Inferior parietal cortex (tissue), 1 donor: ENCODE measurements at regions not wholly inside any gene's neighbourhood (a gene's known extent, or its start where the extent isn't known, plus 50 kb on each side); places are given as distances from the start of the nearest gene placed in this dataset.
"Not testable (repeated sequence)": the region's sequence is repeated elsewhere in the genome, so short reads cannot be mapped to it uniquely, and the experiment has no call there.

Source experiments
- DNase-seq: peaks from one replicate; pipeline ENCODE4 v3.0.0-alpha.2; 2016; ENCODE audit errors: extremely low spot score

GRCh38 chr2:35582637-35583036, 772.9 kb upstream of the CRIM1 start:
- DNase-seq: no peak

DNA sequence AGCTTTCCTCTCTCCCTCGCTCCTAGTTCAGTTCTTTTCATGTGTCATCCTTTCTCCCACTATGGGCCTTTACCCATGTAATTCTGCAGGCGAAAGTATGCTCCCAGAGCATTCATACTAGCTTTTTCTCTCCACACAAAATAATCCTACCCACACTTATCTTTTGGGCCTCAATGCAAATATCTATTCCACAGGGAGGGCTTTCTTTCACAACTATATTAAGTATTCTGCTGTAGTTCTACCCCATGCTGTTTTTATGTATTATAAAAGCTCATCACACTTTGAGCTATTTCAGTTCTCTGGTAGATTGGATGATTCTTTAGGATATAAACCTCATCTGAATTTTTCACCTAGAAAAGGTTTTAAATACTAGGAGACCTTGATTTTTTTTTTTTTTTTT, 774.6 kb upstream of the CRIM1 start:
- DNase-seq: no peak

- not testable (repeated sequence) for DNase-seq
These were observed 787.0 kb upstream of the CRIM1 start for GRCh38 chr2:35568574-35568973.

DNA sequence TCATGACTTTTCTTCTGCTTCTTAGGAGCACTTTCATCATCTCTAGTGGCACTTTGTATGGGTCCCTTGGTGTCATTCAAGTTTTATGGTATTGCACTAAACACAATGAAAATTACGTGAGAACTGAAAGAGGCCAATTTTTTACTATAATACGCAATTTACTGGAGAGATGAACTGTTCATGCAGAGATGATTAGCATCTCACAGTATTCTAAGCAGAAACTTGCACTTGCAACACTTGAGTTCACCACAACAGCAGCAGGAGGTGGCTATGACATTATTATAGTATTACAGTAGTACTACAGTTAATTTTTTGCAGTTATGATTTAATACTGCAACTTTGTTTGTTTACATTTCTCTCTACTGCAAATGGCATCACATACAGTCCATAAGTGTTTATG, 793.1 kb upstream of the CRIM1 start:
- no peak for DNase-seq

GRCh38 chr2:35548171-35548570, 807.4 kb upstream of the CRIM1 start:
- no peak for DNase-seq

DNA sequence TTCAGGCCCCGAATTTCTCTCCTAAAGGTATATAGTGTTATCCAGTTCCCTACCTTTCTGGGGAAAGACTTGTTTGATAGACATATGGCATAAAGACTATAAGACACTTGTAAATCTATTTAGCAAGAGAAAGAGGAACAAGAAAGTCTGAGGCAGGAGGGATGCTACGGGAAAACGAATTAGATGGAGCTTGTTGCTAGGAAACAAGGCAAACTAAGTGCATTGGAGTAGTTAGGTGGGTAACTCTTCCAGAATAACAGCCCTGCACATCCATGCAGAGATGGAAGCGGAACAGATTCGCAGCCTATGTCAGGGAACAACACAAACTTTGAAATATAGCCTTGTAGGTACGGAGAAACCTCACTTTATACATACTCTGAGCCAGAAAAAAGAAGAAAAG, 810.3 kb upstream of the CRIM1 start:
- DNase-seq: no peak

GRCh38 chr2:35538796-35539195, 816.8 kb upstream of the CRIM1 start:
- DNase-seq: no peak

GRCh38 chr2:35530615-35531135, 824.9 kb upstream of the CRIM1 start:
- DNase-seq: no peak

GRCh38 chr2:35526741-35527140, 828.8 kb upstream of the CRIM1 start:
- DNase-seq: no peak

DNA sequence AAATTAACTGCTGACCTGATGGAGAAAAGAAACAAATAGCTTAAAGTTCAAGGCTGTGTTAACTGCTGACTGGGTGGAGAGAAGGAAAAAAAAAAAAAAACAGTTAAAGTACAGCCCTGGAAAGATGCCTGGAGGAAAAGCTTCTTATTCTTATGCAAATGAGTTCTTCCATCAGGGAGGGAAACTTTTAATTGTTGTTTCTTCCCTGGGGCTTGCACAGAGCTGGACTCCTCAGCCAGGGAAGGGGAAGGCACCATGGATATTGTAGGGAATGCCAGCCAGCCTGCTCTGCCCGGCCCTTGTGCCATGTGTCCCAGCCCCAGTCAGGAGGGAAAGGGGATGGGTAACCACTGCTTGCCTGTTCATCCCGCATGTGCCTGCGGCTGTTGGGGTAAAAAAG, 833.1 kb upstream of the CRIM1 start:
- no peak for DNase-seq

GRCh38 chr2:35510636-35511035, 844.9 kb upstream of the CRIM1 start:
- DNase-seq: no peak

GRCh38 chr2:35508601-35509000, 847.0 kb upstream of the CRIM1 start:
- DNase-seq: no peak

DNA sequence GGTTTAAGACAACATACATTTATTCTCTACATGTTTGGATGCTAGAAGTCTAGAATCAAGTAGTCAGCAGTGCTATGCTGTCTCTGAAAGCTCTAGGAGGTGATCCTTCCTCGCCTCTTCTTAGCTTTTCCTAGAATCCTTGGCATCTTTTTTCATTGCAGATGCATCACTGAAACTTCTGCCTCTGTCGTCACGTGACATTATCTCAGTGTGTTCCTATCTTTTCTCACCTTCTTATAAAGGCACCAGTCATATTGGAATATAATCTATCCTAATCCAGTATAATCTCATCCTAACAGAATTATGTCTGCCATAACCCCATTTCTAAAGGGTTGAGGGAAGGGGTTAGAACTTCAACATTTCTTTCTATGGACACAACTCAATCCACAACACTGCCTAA, 851.2 kb upstream of the CRIM1 start:
- DNase-seq: no peak

DNA sequence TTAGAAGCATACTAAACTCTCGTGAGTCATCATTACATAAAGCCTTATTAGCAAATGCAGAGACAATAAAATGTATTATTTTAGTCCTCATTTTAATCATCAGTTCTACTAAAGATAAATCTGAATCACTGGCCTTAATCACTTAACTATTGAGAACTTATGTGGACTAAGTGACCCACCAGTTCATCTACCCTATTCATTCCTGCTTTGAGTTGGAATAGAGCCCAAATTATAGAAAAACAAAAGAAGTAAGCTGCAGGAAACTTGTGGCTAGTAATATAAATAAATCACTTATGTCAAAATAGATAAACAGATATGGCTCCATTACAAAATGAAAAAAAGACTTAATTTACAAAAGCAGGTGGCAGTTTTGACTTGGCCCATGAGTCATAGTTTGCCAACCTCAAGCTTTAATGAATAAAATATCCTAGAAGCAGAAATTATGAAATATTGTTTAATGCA, 851.8 kb upstream of the CRIM1 start:
- no peak for DNase-seq

DNA sequence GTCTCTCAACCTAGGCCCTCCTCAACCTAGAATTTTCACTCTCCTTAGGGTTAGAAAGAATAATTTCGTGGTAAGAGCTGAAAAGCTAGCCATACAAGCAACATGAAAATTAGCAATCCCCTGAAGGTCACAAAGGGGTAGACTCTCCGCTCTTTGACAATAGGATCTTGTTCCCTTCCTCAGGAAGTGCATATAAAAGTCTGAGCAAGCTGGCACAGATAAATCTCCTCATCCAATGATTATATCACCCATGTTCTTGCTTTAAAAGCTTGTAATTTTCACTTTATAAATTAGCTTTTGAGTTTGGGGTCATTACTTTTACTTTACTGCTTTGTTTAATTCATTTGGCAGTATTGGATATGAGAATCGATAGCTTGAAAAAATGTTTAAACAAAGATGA, 852.3 kb upstream of the CRIM1 start:
- DNase-seq: no peak

GRCh38 chr2:35501076-35501475, 854.5 kb upstream of the CRIM1 start:
- DNase-seq: no peak

GRCh38 chr2:35496022-35496421, 859.6 kb upstream of the CRIM1 start:
- no peak for DNase-seq

GRCh38 chr2:35495182-35495581, 860.4 kb upstream of the CRIM1 start:
- no peak for DNase-seq

GRCh38 chr2:35478121-35478520, 877.5 kb upstream of the CRIM1 start:
- DNase-seq: not testable (repeated sequence)

DNA sequence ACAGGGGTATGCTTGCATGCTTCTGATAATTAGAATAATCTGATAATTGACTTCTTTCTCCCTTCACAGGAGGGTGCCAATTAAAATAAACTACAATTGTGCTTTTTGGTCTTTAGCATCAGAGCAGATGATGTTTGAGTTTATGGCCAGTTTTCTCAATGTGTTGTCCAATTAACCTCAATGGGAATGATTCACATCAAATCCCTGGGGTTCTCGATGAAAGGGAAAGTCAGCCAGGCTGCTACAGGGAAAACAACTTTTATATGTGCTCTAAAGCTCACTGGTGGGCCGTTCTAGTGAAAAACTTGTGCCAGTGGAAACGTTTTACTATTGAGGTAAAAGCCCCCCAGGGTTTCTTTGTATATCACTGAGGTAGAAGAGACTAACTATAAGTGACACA, 887.3 kb upstream of the CRIM1 start:
- DNase-seq: no peak

- no peak for DNase-seq
These were observed 891.6 kb upstream of the CRIM1 start for GRCh38 chr2:35463805-35464596.

- DNase-seq: no peak
These were observed 893.2 kb upstream of the CRIM1 start for GRCh38 chr2:35462226-35462998.

- no peak for DNase-seq
These were observed 894.2 kb upstream of the CRIM1 start for GRCh38 chr2:35461406-35461805.
